ENCODE measurements at regions not wholly inside any gene's neighbourhood (a gene's known extent, or its start where the extent isn't known, plus 50 kb on each side); places are given as distances from the start of the nearest gene placed in this dataset.
A peak's percentile ranks its signal among the peaks of the same experiment; 100 is the strongest.

DNA sequence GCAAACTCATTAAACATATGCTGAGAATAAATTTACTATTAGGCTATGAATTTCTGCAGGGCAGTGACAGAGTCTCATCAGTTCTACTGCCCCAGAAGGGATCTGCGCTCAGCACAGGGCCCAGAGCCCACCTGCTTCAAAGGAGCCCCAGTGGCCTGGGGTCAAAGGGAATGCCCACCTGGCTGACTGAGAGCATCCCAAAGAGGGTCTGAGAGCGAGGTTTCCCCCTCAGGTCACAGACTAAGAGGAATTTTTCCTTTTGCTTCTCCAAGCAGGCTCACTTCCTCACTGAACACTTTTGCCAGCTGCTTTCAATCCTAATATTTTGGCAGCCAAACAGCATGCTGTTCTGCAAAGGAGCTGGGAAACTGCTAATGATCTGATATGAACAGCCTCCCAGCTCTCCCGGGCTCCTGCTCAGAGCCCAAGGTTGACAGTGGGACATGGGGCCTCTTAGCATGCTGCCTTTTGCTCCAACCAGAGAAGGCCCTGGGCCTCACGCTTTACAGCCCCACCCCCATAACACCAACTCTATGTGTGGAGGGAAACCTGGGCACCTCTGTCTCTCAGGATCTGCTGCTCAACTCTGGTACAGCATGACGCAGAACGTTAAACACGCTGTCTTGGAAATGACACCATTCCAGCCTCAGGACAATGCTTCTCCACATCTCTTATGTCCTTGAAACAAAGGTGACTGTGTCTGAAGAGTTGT is 70.7 kb upstream of the SYT6 start:
- TF ChIP-seq, protein P1, sequence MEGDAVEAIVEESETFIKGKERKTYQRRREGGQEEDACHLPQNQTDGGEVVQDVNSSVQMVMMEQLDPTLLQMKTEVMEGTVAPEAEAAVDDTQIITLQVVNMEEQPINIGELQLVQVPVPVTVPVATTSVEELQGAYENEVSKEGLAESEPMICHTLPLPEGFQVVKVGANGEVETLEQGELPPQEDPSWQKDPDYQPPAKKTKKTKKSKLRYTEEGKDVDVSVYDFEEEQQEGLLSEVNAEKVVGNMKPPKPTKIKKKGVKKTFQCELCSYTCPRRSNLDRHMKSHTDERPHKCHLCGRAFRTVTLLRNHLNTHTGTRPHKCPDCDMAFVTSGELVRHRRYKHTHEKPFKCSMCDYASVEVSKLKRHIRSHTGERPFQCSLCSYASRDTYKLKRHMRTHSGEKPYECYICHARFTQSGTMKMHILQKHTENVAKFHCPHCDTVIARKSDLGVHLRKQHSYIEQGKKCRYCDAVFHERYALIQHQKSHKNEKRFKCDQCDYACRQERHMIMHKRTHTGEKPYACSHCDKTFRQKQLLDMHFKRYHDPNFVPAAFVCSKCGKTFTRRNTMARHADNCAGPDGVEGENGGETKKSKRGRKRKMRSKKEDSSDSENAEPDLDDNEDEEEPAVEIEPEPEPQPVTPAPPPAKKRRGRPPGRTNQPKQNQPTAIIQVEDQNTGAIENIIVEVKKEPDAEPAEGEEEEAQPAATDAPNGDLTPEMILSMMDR (IDR thresholded peaks at IDR 0.05; ENCODE audit: control insufficient read depth, extremely low read depth, insufficient read depth): no peak

DNA sequence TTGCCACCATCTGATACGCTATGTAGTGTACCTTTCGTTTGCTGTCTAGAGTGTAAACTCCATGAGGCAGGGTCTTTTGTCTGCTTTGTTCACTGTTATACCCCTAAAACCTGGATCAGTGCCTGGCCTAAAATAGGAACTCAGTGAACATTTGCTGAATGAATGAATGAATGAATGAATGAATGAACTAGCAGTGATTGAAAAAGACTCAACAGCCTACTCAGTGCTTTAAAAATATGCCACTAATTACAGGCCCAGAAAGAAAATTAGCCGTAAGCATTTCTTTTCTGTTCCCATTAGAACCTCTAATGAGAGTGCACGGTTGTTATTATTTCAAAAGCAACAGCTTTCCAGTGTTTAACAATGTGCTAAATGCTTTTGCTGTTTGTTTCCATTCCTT is 69.3 kb upstream of the SYT6 start:
- no peak for DNase-seq (ENCODE audit: low read depth)
- TF ChIP-seq, protein P1 (IDR thresholded peaks at IDR 0.05; ENCODE audit: control insufficient read depth, extremely low read depth, insufficient read depth): no peak
- no peak overlapping the region for H3K4me3 ChIP-seq (ENCODE audit: low read depth, low read length)

More for the DNA sequence above, 70.7 kb upstream of the SYT6 start:
- no peak for DNase-seq (ENCODE audit: low read depth)
- H3K4me3 ChIP-seq (ENCODE audit: low read depth, low read length): no peak overlapping the region

DNA sequence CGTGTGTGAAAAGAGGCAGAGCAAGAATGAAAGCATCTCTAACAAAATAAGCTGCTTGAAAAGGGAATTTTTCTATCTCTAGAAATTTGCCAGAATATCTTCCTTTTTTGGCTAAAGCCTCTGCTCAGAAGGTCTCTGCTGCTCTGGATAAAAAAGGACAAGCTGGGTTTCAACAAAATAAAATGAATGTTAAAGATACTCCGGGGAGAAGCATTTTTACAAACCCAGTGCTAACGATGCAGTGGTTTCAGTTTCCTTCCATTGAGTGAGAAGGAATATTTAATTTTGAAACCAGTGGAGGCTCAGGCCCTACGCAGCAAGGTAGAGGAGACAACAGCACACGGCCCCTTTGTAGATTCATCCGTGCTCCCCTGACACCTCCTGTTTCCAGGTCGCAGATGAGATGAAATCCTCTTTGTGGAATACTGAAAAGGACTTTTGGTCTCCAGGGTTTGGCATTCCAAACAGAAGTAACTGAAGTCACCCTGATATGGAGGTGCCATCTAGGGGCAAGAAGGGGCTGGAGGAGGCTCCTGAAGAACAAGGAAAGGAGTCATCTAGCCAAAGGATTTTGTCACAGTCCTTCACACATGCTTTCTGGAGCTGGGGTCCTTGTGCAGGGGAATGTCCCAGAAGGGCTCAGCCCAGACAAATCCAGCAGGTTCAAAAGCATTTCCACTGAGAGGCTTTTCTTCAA is 65.7 kb upstream of the SYT6 start:
- TF ChIP-seq, protein P1 (IDR thresholded peaks at IDR 0.05; ENCODE audit: control insufficient read depth, extremely low read depth, insufficient read depth): peak; percentile 31
- H3K4me3 ChIP-seq (ENCODE audit: low read depth, low read length): no peak overlapping the region
- no peak for DNase-seq (ENCODE audit: low read depth)

DNA sequence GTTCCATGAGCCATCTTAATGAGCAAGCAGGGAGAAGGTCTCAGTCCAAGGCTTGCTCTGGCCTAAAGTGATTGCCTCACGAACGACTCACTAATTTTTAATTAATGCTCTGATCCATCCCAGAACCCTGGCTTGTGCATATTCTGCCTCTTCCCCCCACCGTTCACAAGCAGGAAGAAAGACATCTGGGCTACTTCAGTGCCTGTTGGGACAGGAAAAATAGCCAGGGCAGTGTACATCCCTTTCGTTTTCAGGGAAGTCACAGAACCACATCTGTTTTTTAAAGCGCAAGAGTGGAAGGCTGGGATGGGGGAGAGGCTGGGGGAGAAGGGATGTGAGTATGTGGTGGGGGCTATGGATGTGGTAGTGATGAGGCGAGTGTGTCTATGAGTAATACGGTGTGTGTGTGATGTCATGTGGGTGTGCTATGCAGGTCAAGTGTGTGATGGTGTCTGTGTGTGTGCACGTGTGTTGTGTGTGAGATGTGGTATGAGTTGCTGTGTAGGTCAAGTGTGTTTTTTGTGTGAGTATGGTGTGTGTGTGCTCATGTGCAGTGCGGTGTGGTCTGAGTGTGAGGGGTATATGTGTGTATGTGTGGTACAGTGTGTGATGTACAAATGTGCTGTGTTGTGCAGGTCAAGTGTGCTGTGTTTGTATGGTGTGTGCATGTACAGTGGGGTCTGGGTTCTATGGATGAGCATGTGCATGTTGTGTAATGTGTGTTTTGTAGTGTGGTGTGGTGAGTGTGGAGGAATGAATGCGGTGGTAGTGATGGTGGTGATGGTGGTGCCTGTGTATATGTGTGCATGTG is 64.9 kb upstream of the SYT6 start:
- TF ChIP-seq, protein P1 (IDR thresholded peaks at IDR 0.05; ENCODE audit: control insufficient read depth, extremely low read depth, insufficient read depth): no peak
- no peak overlapping the region for H3K4me3 ChIP-seq (ENCODE audit: low read depth, low read length)
- DNase-seq (ENCODE audit: low read depth): no peak

DNA sequence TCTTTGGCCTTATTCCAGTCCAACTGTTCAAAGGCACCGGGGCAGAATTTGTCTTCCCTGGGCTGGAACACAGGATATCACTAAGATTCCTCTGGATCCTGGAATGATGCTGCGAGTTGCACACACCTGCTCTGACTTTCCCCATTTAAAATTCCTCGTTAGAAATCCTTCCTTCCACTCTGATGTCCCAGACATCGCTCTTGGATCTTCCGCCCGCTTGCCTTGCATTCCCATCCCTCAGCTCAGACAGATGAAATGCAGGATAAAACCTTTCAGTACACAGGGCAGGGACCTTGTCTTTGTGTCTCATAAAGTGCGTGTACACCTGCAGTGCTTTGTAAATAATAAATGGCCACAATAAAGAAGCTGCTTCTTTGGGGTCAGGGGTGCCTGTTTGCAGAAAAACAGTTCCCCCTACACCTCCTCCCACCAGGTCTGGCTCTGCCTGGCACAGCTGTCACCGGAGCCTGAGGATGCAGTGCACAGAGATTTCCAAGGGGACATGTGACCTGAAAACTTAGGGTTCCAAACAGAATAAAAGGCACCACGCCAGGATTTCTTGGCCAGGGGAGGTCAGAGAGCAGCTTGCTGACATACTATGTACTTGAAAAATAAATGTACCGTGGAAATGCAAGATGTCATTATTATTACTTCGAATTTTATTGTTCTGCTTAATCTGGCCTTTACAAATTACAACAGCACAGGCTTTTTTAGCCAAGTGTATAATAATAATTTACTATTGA is 62.9 kb upstream of the SYT6 start:
- no peak overlapping the region for H3K4me3 ChIP-seq (ENCODE audit: low read depth, low read length)
- TF ChIP-seq, protein P1 (IDR thresholded peaks at IDR 0.05; ENCODE audit: control insufficient read depth, extremely low read depth, insufficient read depth): no peak
- DNase-seq (ENCODE audit: low read depth): no peak

DNA sequence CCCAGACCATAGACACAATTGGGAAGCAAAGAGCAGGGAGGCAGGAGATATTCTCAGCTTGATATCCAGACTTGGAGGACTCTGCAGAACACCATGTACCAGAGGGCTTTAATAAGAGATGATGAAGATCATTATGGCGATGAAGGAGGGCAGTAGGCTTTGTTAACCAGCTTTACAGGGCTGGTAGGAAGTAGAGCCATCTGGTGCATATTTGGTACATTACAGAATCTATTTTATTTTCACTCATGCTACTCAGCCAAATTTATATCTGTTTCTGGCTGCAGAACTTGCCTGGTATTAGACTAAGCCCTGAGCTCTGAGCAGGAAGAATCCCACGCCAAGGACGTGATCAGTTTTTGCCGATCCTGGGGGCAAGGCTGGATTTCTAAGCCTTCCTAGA is 61.8 kb upstream of the SYT6 start:
- TF ChIP-seq, protein P1 (IDR thresholded peaks at IDR 0.05; ENCODE audit: control insufficient read depth, extremely low read depth, insufficient read depth): peak; percentile 16; the same call in 1 of the 2 replicates
- DNase-seq (ENCODE audit: low read depth): no peak
- no peak overlapping the region for H3K4me3 ChIP-seq (ENCODE audit: low read depth, low read length)
